Hepatocyte (in vitro differentiated cells): ENCODE measurements at regions not wholly inside any gene's neighbourhood (a gene's known extent, or its start where the extent isn't known, plus 50 kb on each side); places are given as distances from the start of the nearest gene placed in this dataset.

Source experiments
- DNase-seq: peaks from one replicate; pipeline ENCODE4 v3.0.0-alpha.2; 2016; ENCODE audit warnings: low spot score
- H2AFZ ChIP-seq: fragments of 200-600 bp; sonication (generic); 2 replicates; pipeline ENCODE4 v1.6.0; 2016; ENCODE audit warnings: antibody characterized with exemption, mild to moderate bottlenecking
- H3K27ac ChIP-seq: fragments of 200-600 bp; sonication (generic); 2 replicates; pipeline ENCODE4 v1.5.1; 2016; ENCODE audit warnings: mild to moderate bottlenecking
- H3K27me3 ChIP-seq: fragments of 200-600 bp; sonication (generic); 2 replicates; pipeline ENCODE4 v1.6.1; 2016
- H3K36me3 ChIP-seq: fragments of 200-600 bp; sonication (generic); replicated peaks from 2 replicates; pipeline ENCODE4 v1.5.1; 2016; ENCODE audit warnings: low read depth; ENCODE audit not compliant: insufficient read depth
- H3K4me1 ChIP-seq: fragments of 200-600 bp; sonication (generic); 2 replicates; pipeline ENCODE4 v1.5.1; 2016; ENCODE audit warnings: mild to moderate bottlenecking, moderate library complexity; ENCODE audit not compliant: insufficient read depth
- H3K4me2 ChIP-seq: fragments of 200-600 bp; sonication (generic); 2 replicates; pipeline ENCODE4 v1.6.0; 2016
- H3K4me3 ChIP-seq: fragments of 200-600 bp; sonication (generic); 2 replicates; pipeline ENCODE4 v1.5.1; 2016; ENCODE audit warnings: mild to moderate bottlenecking
- H3K79me2 ChIP-seq: fragments of 200-600 bp; sonication (generic); 2 replicates; pipeline ENCODE4 v1.6.0; 2017; ENCODE audit warnings: mild to moderate bottlenecking
- H3K9me2 ChIP-seq: fragments of 200-600 bp; sonication (generic); replicated peaks from 2 replicates; pipeline ENCODE4 v1.6.0; 2017; ENCODE audit warnings: mild to moderate bottlenecking; ENCODE audit not compliant: insufficient read depth
- H3K9me3 ChIP-seq: fragments of 200-600 bp; sonication (generic); 2 replicates; pipeline ENCODE4 v1.5.1; 2016; ENCODE audit warnings: low read depth, mild to moderate bottlenecking
- H4K20me1 ChIP-seq: fragments of 200-600 bp; sonication (generic); 2 replicates; pipeline ENCODE4 v1.6.0; 2016; ENCODE audit warnings: mild to moderate bottlenecking; ENCODE audit not compliant: insufficient read depth, poor library complexity, severe bottlenecking
- CTCF ChIP-seq: fragments of 200-600 bp; sonication (generic); IDR thresholded peaks from 2 replicates; pipeline ENCODE4 v1.5.1; 2016; ENCODE audit warnings: antibody characterized with exemption, mild to moderate bottlenecking; ENCODE audit not compliant: poor library complexity
- EZH2 ChIP-seq: fragments of 200-600 bp; sonication (generic); IDR thresholded peaks from 2 replicates; pipeline ENCODE4 v1.6.1; 2016; ENCODE audit warnings: antibody characterized with exemption, mild to moderate bottlenecking, borderline replicate concordance
- EZH2phosphoT487 ChIP-seq: fragments of 200-600 bp; sonication (generic); IDR thresholded peaks from one replicate; pipeline ENCODE4 v1.6.1; 2018; ENCODE audit warnings: antibody characterized with exemption, mild to moderate bottlenecking, low read depth, moderate library complexity; ENCODE audit not compliant: unreplicated experiment, severe bottlenecking
- WGBS: methylation state at CpG from one replicate; pipeline ENCODE4 v1.1.6; 2016; ENCODE audit warnings: low lambda C conversion rate; ENCODE audit errors: missing lambda C conversion rate; 5-methylcytosine and 5-hydroxymethylcytosine counted together

DNA sequence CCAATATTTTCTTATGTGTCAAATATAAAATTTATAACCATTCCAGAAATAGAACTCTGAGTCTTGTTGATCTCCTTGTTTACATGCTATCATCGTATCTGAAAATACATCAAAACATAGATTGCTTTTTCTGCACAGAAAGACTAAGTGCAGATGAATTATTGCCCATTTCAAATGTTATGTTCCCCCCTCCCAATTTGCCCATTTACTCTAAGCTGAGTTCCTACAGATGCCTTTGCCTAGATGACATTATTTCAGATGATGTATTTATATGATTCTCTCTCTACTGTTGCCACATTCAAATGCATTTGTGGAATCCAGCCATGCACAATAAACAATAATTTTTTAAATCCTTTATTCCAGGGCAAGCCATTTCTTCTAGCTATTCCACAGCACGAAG lies 810.1 kb upstream of the MGAT4C start:
- Histone ChIP-seq H4K20me1 (no peaks in the 10 kb centered on the region), H3K27ac (no peak overlapping the region), H3K9me3 (no peaks in the 10 kb centered on the region), H3K79me2 (no peaks in the 10 kb centered on the region), H3K27me3 (no peaks in the 10 kb centered on the region), H3K36me3 (no peaks in the 10 kb centered on the region), H2AFZ (no peak overlapping the region), H3K4me1 (no peaks in the 10 kb centered on the region), H3K4me2 (no peak overlapping the region), H3K4me3 (no peak overlapping the region), H3K9me2 (no peaks in the 10 kb centered on the region)
- no peak for DNase-seq
- 78% methylated on average over 2 of the region's 2 CpGs for WGBS
- no peak for TF ChIP-seq EZH2

DNA sequence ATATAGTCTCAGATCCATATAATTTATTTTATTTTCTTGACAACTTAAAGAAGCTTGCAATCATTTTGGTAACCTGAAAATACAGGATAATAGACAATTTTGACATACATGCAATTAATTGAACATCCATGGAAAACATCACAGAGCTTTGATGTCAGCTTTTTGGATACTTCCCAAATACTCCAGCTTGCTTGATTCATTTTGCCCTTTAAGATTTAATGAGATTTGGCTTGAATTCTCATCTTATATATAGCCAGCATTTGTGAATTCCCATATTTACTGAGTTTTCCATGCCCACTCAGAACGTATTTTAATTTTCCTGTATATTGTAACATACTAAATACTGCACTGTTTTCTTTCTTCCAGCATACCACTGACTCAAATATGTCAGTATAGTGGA lies 803.0 kb upstream of the MGAT4C start:
- no peak overlapping the region for H2AFZ ChIP-seq
- DNase-seq: no peak
- H3K79me2 ChIP-seq: no peaks in the 10 kb centered on the region
- H3K9me3 ChIP-seq: no peaks in the 10 kb centered on the region
- no peaks in the 10 kb centered on the region for H3K4me1 ChIP-seq
- H3K4me2 ChIP-seq: no peak overlapping the region
- no peaks in the 10 kb centered on the region for H3K36me3 ChIP-seq
- H4K20me1 ChIP-seq: no peaks in the 10 kb centered on the region
- TF ChIP-seq EZH2 (no peak), CTCF (no peak), EZH2phosphoT487 (no peak)
- no peaks in the 10 kb centered on the region for H3K9me2 ChIP-seq
- H3K27me3 ChIP-seq: no peaks in the 10 kb centered on the region
- H3K27ac ChIP-seq: no peak overlapping the region
- H3K4me3 ChIP-seq: no peak overlapping the region
- 77% methylated on average over 1 of the region's 1 CpG for WGBS

GRCh38 chr12:87054226-87054625 lies 798.0 kb upstream of the MGAT4C start:
- Histone ChIP-seq H2AFZ (no peak overlapping the region), H3K79me2 (no peaks in the 10 kb centered on the region), H3K4me1 (no peaks in the 10 kb centered on the region), H3K4me2 (no peak overlapping the region), H3K4me3 (no peak overlapping the region), H3K27me3 (no peaks in the 10 kb centered on the region), H4K20me1 (no peaks in the 10 kb centered on the region), H3K9me3 (no peaks in the 10 kb centered on the region), H3K9me2 (no peaks in the 10 kb centered on the region), H3K27ac (no peak overlapping the region), H3K36me3 (no peaks in the 10 kb centered on the region)
- TF ChIP-seq EZH2: no peak
- no peak for TF ChIP-seq EZH2phosphoT487
- TF ChIP-seq CTCF: no peak
- no peak for DNase-seq

DNA sequence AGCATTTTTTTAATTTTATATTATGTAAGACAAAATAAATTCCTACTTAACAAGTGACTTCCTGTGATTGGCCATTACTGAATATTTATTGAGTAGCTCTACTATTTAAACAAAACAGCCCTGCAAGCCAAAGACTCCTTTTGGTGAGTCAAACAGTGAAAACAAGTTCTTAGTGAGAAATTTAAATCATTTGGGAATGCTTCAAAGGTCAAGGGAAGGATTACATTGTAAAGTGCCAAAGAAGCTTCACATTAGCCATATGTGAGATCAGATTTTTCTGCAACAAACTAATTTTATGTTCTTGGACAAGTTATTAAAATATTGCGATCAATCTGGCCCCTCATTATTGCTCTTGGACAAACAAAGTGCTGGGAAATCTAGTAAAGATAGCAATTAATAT lies 795.4 kb upstream of the MGAT4C start:
- Histone ChIP-seq H3K4me3 (no peak overlapping the region), H4K20me1 (no peaks in the 10 kb centered on the region), H3K27ac (no peak overlapping the region), H3K9me3 (no peaks in the 10 kb centered on the region), H3K9me2 (no peaks in the 10 kb centered on the region), H3K4me2 (no peak overlapping the region), H3K36me3 (no peaks in the 10 kb centered on the region), H3K27me3 (no peaks in the 10 kb centered on the region), H3K4me1 (no peaks in the 10 kb centered on the region), H2AFZ (no peak overlapping the region), H3K79me2 (no peaks in the 10 kb centered on the region)
- no peak for TF ChIP-seq EZH2
- TF ChIP-seq EZH2phosphoT487: no peak
- no peak for TF ChIP-seq CTCF
- no peak for DNase-seq
- WGBS: 94% methylated on average over 1 of the region's 1 CpG
